HG02588 (cell line): ENCODE measurements at regions not wholly inside any gene's neighbourhood (a gene's known extent, or its start where the extent isn't known, plus 50 kb on each side); places are given as distances from the start of the nearest gene placed in this dataset.
"Not testable (repeated sequence)": the region's sequence is repeated elsewhere in the genome, so short reads cannot be mapped to it uniquely, and the experiment has no call there.

Experiments
- ATAC-seq: cut with Tn5 transposase; IDR thresholded peaks from one replicate; pipeline ENCODE4 v1.9.1; 2021; ENCODE audit warnings: mild to moderate bottlenecking, moderate library complexity; ENCODE audit not compliant: unreplicated experiment

DNA sequence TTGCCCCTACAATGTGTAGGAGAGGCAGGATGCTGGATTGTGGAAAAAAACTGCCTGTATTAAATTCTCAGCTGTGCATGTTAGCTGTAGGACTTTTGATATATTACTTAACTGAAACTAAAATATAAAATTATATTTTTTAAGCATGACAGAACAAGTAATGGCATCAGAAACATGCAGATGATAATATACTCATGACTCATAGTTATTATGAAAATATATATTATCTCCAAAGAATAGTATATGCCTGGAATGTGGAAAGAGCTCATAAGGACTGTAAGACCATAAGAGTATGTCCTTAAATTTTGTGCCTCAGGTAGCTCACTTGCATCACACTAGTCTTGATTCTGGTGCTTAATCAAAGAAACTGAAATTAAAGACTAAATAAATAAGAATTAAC, 1100.6 kb downstream of the TECRL start:
- ATAC-seq: no peak

DNA sequence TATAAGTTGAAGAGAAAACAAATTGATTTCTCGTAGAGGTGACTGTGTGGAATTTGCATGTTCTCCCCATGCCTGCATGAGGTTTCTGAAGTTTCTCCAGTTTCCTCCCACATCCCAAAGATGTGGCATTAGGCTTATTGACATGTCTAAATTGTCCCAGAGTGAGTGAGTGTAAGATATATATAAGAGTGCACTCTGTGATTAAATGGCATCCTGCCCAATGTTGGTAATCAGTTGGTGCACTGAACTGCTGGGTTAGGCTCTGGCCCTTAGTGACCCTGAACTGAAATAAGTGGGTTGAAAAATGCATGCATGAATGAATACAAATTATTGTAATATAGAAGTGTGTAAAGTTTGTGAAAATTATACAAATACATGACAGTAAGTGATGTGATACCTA, 1106.5 kb downstream of the TECRL start:
- ATAC-seq: no peak

GRCh38 chr4:63302078-63302477, 1107.2 kb downstream of the TECRL start:
- ATAC-seq: no peak

DNA sequence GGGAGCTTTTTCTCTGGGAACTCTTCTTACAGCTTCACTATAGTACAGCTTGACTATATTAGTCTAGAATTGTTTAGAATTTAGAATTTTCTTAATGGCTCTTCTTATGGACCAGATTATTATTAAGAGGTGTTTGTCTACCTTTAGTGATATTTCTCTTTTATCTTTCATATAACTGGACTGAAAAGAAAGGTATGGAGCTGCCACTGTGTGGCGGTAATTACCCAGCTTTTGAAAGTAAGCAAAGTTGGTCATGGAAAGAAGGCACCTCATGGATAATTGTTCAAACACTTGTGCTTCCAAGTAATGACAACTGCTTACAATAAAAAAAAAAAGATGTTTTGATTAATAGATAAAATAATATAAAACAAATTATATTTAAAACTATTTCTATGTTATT, 1112.5 kb downstream of the TECRL start:
- ATAC-seq: no peak

DNA sequence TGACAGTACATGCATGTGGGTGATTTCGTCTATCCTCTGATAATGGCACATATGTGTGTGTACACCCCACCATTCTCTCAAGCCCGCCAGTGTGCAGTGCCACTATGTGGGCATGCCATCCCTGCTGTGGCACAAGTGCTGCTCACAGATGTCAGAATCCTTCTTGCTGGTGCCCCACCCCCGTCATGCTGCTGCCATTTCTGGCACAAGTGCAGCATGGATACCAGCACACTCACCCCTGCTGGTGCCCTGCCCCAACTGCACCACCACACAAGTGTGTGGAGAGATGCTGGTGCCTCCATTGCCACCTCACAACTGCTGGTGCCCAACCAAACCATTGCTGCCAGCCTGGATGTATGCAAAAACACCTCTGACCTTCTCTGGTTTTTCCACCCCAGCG, 1133.8 kb downstream of the TECRL start:
- no peak for ATAC-seq

- ATAC-seq: no peak
Observed at GRCh38 chr4:63269156-63269555, 1140.1 kb downstream of the TECRL start.

DNA sequence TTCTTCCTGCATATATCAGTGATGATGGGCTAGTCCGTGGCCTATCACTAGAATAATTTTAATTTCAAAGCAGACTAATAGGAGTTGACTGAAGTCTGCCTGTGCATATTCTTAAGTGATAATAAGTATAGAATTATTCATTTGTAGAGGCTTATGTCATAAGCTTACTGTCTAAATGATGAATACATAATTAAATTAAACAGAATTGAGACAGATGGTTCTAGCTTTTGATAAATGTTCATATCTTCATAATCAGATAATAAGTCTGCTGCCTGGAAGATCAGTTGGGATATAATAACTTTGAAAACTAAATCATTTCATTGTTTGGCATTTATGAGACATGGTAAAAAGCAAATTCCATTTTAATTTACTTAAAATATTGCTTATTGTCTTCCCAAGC, 1175.6 kb downstream of the TECRL start:
- no peak for ATAC-seq

- no peak for ATAC-seq
Observed at GRCh38 chr4:63232058-63232457, 1177.2 kb downstream of the TECRL start.

DNA sequence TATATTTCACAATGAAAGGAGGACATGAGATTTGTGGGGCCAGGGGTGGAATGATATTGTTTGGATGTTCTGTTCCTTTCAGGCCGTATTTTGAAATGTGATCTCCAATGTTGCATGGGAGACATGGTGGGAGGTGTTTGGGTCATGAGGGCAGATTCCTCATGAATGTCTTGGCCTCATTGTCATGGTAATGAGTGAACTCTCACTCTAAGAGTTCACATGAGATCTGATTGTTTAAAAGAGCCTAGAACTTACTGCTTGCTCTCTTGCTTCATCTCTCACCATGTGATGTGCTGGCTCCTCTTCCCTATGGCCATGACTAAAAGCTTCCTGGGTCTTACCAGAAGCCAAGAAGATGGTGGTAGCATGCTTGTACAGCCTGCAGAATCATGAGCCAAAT, 1183.0 kb downstream of the TECRL start:
- ATAC-seq: no peak

- ATAC-seq: no peak
Observed at GRCh38 chr4:63222466-63222865, 1186.8 kb downstream of the TECRL start.

GRCh38 chr4:63221477-63221876, 1187.8 kb downstream of the TECRL start:
- no peak for ATAC-seq

DNA sequence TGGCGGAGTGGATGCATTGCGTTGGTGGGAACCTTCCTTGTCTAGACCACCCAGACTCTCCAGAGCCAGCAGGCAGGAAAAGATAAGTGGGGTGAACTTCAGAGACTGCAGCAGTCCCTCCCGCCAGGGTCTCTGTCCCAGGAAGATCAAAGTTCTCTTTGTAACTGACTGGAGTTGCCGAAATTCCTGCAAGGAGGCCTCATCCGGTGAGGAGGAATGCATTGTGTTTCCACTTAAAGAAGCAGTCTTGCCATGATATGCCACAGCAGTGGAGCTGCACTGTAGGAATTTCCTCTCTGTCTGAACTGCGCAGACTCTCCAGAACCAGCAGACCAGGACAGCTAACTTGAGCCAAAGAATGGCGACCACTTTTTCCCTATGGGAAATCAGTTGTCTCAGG, 1190.4 kb downstream of the TECRL start:
- ATAC-seq: no peak

- ATAC-seq: no peak
Observed at GRCh38 chr4:63214076-63214475, 1195.2 kb downstream of the TECRL start.

- ATAC-seq: no peak
Observed at GRCh38 chr4:63211776-63212479, 1197.3 kb downstream of the TECRL start.

DNA sequence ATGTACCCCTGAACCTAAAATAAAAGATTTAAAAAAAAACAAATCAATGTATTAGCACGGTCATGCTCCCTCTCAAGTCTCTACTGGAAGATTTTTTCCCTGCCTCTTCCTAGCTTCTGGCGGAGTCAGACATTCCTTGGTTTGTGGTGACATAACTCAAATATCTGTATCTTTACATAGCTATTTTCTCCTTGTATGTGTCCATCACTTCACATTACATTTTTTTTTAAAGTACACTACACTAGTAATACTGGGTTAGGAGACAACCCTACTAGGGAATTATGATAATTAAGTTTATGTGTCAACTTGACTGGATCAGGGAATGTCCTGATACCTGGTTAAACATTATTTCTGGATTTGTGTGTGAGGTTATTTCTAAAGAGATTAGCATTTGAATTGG, 1197.9 kb downstream of the TECRL start:
- ATAC-seq: no peak

- not testable (repeated sequence) for ATAC-seq
Observed at GRCh38 chr4:63193029-63193428, 1216.2 kb downstream of the TECRL start.

GRCh38 chr4:63171341-63171740, 1237.9 kb downstream of the TECRL start:
- no peak for ATAC-seq

DNA sequence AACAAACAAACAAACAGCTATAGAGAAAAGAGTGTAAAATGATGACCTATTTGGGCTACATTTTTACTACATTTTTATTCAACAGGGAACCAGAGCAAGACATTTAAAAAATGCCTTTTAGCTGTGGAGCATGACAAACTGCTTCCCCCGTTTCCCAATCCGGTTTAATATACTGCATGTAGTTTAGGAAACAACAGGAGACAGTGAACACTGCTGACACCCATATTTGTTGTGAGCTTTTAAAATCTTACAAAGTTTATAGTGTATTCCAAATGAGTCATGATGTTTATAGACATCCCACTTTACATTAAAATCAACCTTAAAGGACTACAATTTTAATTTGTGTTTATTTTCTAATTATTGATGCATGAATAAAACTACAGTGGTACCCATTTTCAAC, 1238.3 kb downstream of the TECRL start:
- no peak for ATAC-seq

DNA sequence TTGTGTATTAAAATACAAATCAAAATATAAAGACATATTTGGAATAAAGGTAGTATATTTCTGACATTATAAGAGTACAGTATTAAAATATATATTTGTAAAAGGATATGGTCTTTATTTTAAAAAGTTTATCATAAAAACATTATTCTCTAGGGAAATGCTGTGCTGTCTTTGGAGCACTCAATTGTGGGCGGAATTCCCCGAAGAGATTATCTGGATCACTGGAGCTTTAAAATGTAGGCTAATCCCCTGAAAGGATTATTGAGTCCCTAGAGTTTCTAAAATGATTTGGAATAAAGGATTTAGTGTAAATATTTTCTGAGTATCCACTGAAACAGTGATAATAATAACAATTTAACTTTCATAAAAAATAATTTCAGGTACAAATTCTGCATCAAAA, 1239.4 kb downstream of the TECRL start:
- ATAC-seq: no peak

- ATAC-seq: no peak
Observed at GRCh38 chr4:63155561-63155960, 1253.7 kb downstream of the TECRL start.

GRCh38 chr4:63123441-63123840, 1285.8 kb downstream of the TECRL start:
- no peak for ATAC-seq

DNA sequence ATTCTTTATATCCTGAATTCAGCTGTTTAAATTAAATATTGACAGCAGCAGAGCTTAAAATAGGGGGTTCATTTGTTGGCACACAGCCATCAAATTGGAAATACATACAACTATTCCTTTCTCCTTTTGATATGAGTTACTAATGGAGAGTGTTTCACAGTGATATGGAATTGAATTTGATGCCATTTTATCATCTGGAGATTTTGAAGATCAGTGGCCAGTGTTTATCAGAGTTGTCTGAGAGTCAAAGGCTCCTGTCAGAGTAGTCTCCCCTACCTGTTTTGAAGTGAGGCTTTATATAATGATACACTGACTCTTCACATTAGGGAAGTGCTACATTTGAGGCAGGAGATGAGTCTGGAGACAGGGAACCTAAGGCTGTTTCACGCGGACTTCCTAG, 1286.3 kb downstream of the TECRL start:
- ATAC-seq: no peak

DNA sequence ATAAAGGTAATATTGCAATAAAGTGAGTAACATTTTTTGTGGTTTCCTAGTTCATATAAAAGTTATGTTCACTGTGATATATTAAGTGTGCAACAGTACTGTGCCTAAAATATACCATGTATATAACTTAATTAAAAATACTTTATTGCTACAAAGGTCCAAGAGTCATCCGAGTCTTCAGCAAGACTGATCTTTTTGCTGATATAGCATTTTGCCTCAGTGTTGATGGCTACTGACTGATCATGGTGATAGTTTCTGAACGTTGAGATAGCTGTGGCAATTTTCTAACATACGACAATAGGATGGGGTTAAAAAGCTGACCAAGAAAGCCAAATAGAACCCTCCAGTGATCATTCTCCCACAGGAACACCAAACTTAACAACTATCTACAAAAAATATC, 1302.7 kb downstream of the TECRL start:
- ATAC-seq: no peak
